ENCODE measurements at regions not wholly inside any gene's neighbourhood (a gene's known extent, or its start where the extent isn't known, plus 50 kb on each side); places are given as distances from the start of the nearest gene placed in this dataset.
"Not testable (repeated sequence)": the region's sequence is repeated elsewhere in the genome, so short reads cannot be mapped to it uniquely, and the experiment has no call there.

DNA sequence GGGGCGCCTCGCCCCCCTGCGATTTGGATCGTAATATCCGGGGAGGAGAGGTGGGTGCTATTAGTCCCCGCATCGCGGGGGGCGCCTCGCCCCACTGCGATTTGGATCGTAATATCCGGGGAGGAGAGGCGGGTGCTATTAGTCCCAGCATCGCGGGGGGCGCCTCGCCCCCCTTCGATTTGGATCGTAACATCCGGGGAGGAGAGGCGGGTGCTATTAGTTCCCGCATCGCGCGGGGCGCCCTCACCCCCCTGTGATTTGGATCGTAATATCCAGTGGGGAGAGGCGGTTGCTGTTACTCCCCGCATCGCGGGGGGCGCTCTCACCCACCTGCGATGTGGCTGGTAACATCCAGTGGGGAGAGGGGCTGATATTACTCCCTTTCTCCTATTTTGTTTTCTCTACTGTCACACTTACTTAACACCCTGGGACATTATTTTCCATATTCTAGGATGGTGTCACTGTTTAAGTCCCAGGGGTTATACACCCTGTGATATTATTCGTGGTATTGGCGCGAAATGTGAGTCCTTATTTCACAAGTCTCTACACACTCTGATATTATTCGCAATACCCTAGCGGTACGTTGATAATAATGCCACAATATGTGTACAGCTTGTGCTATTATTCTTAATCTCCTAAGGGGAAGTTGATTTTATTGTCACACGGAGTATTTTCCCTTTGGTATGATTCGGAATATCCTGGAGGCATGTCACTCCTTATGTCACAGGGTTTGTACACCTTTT lies 57.8 kb upstream of the ALDH3B2 start:
- peak; percentile 45 for TF ChIP-seq CTCF (IDR thresholded peaks at IDR 0.05; ENCODE audit: extremely low read depth, missing control alignments)
- peak; percentile 32 for DNase-seq (ENCODE audit: low spot score)

- TF ChIP-seq CTCF (IDR thresholded peaks at IDR 0.05; ENCODE audit: extremely low read depth, missing control alignments) = no peak
- DNase-seq (ENCODE audit: low spot score) = no peak
Observed at GRCh38 chr11:67731583-67731982, 57.2 kb upstream of the ALDH3B2 start.

- not testable (repeated sequence) for DNase-seq (ENCODE audit: low spot score)
Observed at GRCh38 chr11:67728163-67728571, 53.7 kb upstream of the ALDH3B2 start.

- not testable (repeated sequence) for DNase-seq (ENCODE audit: low spot score)
Observed at GRCh38 chr11:67727066-67728040, 52.9 kb upstream of the ALDH3B2 start.
